GM12878 (cell line): ENCODE measurements at regions not wholly inside any gene's neighbourhood (a gene's known extent, or its start where the extent isn't known, plus 50 kb on each side); places are given as distances from the start of the nearest gene placed in this dataset.

ENCODE experiments used
- CTCF ChIP-seq, 3 experiments: IDR thresholded peaks in 2 of 3; conservative IDR thresholded peaks in 1 of 3; 2 replicates each; pipeline ENCODE4 v1.5.1; 2011; ENCODE audit warnings: low read depth in 3 of 3, low read length in 3 of 3, mild to moderate bottlenecking in 3 of 3, control low read depth in 2 of 3, moderate library complexity in 2 of 3, inconsistent platforms in 1 of 3, mixed read lengths in 1 of 3; ENCODE audit not compliant: control insufficient read depth in 2 of 3, insufficient read depth in 1 of 3; ENCODE audit errors: extremely low read depth in 1 of 3
- CUX1 ChIP-seq: IDR thresholded peaks from 2 replicates; pipeline ENCODE4 v1.6.1; 2012; ENCODE audit warnings: improper control_type of control experiment, low read depth, low read length; ENCODE audit not compliant: insufficient replicate concordance
- RCOR1 ChIP-seq: conservative IDR thresholded peaks from 2 replicates; pipeline ENCODE4 v1.6.1; 2012; ENCODE audit warnings: low read depth, low read length, improper control_type of control experiment
- SREBF2 ChIP-seq: IDR thresholded peaks from 2 replicates; pipeline ENCODE4 v1.6.1; 2012; ENCODE audit warnings: mild to moderate bottlenecking, low read length
- SUZ12 ChIP-seq: fragments of 200-600 bp; sonication (generic); IDR thresholded peaks from one replicate; pipeline ENCODE4 v1.6.1; 2018; ENCODE audit warnings: antibody characterized with exemption, mild to moderate bottlenecking; ENCODE audit not compliant: unreplicated experiment
- USF2 ChIP-seq: IDR thresholded peaks from 2 replicates; pipeline ENCODE4 v1.6.1; 2011; ENCODE audit warnings: low read depth, low read length, improper control_type of control experiment, borderline replicate concordance
- ZBTB4 ChIP-seq: fragments of 450-650 bp; formaldehyde crosslinking; IDR thresholded peaks from 2 replicates; pipeline ENCODE4 v1.4.0; 2022; ENCODE audit warnings: mild to moderate bottlenecking, moderate library complexity

- TF ChIP-seq USF2 = no peak
- no peak for TF ChIP-seq CUX1
- TF ChIP-seq ZBTB4 (CRISPR knock-in tag) = no peak
- TF ChIP-seq CTCF (IDR thresholded peaks at IDR 0.05 in 2 of 3, conservative IDR thresholded peaks at IDR 0.05 in 1 of 3; ENCODE audit: control insufficient read depth in 2 of 3, extremely low read depth in 1 of 3, insufficient read depth in 1 of 3, low read depth in 3 of 3, low read length in 3 of 3) = peak in 2 of 3 experiments; percentile 15 to 18; a peak in 1 of 6 replicates
- TF ChIP-seq SUZ12 = no peak
- TF ChIP-seq SREBF2 = no peak
- no peak for TF ChIP-seq RCOR1
These were observed 84.5 kb upstream of the AMN1 start for GRCh38 chr12:31813305-31813704.
